ENCODE measurements at regions not wholly inside any gene's neighbourhood (a gene's known extent, or its start where the extent isn't known, plus 50 kb on each side); places are given as distances from the start of the nearest gene placed in this dataset.

- no peak overlapping the region for H2BK5ac ChIP-seq (ENCODE audit: low read depth, low read length, poor library complexity, severe bottlenecking)
- dilution Hi-C loops (cut with HindIII; ENCODE audit: low sequenced_read_pairs, unreplicated experiment) = no loop called here
- H4K91ac ChIP-seq (ENCODE audit: insufficient read depth, low read depth, low read length) = no peak overlapping the region
- H3K4ac ChIP-seq (ENCODE audit: low read depth, low read length) = no peak overlapping the region
- no peak overlapping the region for H3K56ac ChIP-seq (ENCODE audit: extremely low read depth, insufficient read depth, low read length)
- intact Hi-C loops (cut with micrococcal nuclease) = no loop called here
- no peak overlapping the region for H3K4me2 ChIP-seq (ENCODE audit: low read depth, low read length)
- no peak for TF ChIP-seq CHD1 (IDR thresholded peaks at IDR 0.05; ENCODE audit: low read depth, low read length)
- no peak for TF ChIP-seq MAFK (IDR thresholded peaks at IDR 0.05; ENCODE audit: low read depth, low read length)
- TF ChIP-seq RCOR1 (IDR thresholded peaks at IDR 0.05; ENCODE audit: insufficient replicate concordance, low read length) = no peak
- no peak for TF ChIP-seq POLR2A (IDR thresholded peaks at IDR 0.05; ENCODE audit: low read depth, low read length)
- no peak for TF ChIP-seq CTCF (conservative IDR thresholded peaks at IDR 0.05; ENCODE audit: low read depth, low read length)
- no peak for TF ChIP-seq RFX5 (IDR thresholded peaks at IDR 0.05; ENCODE audit: low read depth, low read length)
- TF ChIP-seq SMC3 (IDR thresholded peaks at IDR 0.05; ENCODE audit: low read depth, low read length) = no peak
- no peak for TF ChIP-seq ELK1 (IDR thresholded peaks at IDR 0.05; ENCODE audit: borderline replicate concordance, low read depth, low read length)
- TF ChIP-seq RAD21 (IDR thresholded peaks at IDR 0.05; ENCODE audit: low read length) = no peak
- no peak for TF ChIP-seq CEBPB (IDR thresholded peaks at IDR 0.05; ENCODE audit: low read depth, low read length)
- no peak for TF ChIP-seq USF2 (IDR thresholded peaks at IDR 0.05; ENCODE audit: low read depth, low read length)
- TF ChIP-seq BHLHE40 (IDR thresholded peaks at IDR 0.05; ENCODE audit: low read depth, low read length) = no peak
- no peak for TF ChIP-seq NFE2L2 (IDR thresholded peaks at IDR 0.05; ENCODE audit: low read depth, low read length)
- TF ChIP-seq MXI1 (IDR thresholded peaks at IDR 0.05; ENCODE audit: borderline replicate concordance, low read depth, low read length) = no peak
- no peak for TF ChIP-seq FOS (IDR thresholded peaks at IDR 0.05; ENCODE audit: low read depth, low read length)
- TF ChIP-seq MAZ (IDR thresholded peaks at IDR 0.05; ENCODE audit: borderline replicate concordance, low read depth, low read length) = no peak
- no peak overlapping the region for H4K8ac ChIP-seq (ENCODE audit: low read depth in 2 of 2, low read length in 2 of 2)
- ChIA-PET CTCF (no interaction called here), POLR2A (ENCODE audit: unreplicated experiment) (no interaction called here)
- no peak overlapping the region for H2AK9ac ChIP-seq (replicated peaks; ENCODE audit: low read depth, low read length, poor library complexity)
- H3K27ac ChIP-seq (ENCODE audit: insufficient read depth, low read length) = no peak overlapping the region
- no peaks in the 10 kb centered on the region for H3K4me1 ChIP-seq (ENCODE audit: control insufficient read depth, insufficient read depth, low read length)
- H2BK120ac ChIP-seq (ENCODE audit: low read depth, low read length) = no peak overlapping the region
- H3K23ac ChIP-seq (ENCODE audit: low read depth, low read length) = no peak overlapping the region
- H3K36me3 ChIP-seq (ENCODE audit: control insufficient read depth, insufficient read depth, low read length) = no peaks in the 10 kb centered on the region
- H3K79me1 ChIP-seq (ENCODE audit: low read depth in 1 of 2, low read length in 2 of 2) = no peaks in the 10 kb centered on the region
- no peak overlapping the region for H2BK20ac ChIP-seq (ENCODE audit: low read depth, low read length)
- no peaks in the 10 kb centered on the region for H3K9me3 ChIP-seq (ENCODE audit: control insufficient read depth, insufficient read depth, low read length)
- H3K27me3 ChIP-seq (ENCODE audit: control insufficient read depth, insufficient read depth, low read length) = no peaks in the 10 kb centered on the region
- no TSS peak for BruUV-seq (replicated peaks)
- no peak overlapping the region for H2AFZ ChIP-seq (replicated peaks; ENCODE audit: low read length, poor library complexity)
- WGBS, 2 experiments (ENCODE audit: extremely low coverage in 2 of 2, insufficient read length in 1 of 2) = no CpG with 5 or more reads among the region's 2 CpGs
- in situ Hi-C loops (cut with MboI; ENCODE audit: low sequenced_read_pairs) = no loop called here
- DNase-seq = no peak
- no peak for ATAC-seq (ENCODE audit: low read depth)
- H4K20me1 ChIP-seq (ENCODE audit: insufficient read depth, low read length) = no peaks in the 10 kb centered on the region
- H4K5ac ChIP-seq (ENCODE audit: low read depth, low read length) = no peak overlapping the region
- H2AK5ac ChIP-seq (ENCODE audit: low read depth, low read length) = no peak overlapping the region
- H3K4me3 ChIP-seq (ENCODE audit: insufficient read depth, low read depth, low read length) = no peak overlapping the region
- no peak overlapping the region for H3K18ac ChIP-seq (ENCODE audit: low read depth, low read length)
- H3K9me1 ChIP-seq (ENCODE audit: insufficient read depth, low read length) = no peaks in the 10 kb centered on the region
- no peak overlapping the region for H2BK15ac ChIP-seq (ENCODE audit: low read depth, low read length)
- H3K14ac ChIP-seq (replicated peaks; ENCODE audit: low read depth, low read length) = no peak overlapping the region
- no peak overlapping the region for H3K9ac ChIP-seq (ENCODE audit: low read depth, low read length)
Measured at GRCh38 chr1:118442214-118442613, 257.2 kb upstream of the SPAG17 start.
